ENCODE measurements at regions not wholly inside any gene's neighbourhood (a gene's known extent, or its start where the extent isn't known, plus 50 kb on each side); places are given as distances from the start of the nearest gene placed in this dataset.
A peak's percentile ranks its signal among the peaks of the same experiment; 100 is the strongest.
"Not testable (repeated sequence)": the region's sequence is repeated elsewhere in the genome, so short reads cannot be mapped to it uniquely, and the experiment has no call there.

DNA sequence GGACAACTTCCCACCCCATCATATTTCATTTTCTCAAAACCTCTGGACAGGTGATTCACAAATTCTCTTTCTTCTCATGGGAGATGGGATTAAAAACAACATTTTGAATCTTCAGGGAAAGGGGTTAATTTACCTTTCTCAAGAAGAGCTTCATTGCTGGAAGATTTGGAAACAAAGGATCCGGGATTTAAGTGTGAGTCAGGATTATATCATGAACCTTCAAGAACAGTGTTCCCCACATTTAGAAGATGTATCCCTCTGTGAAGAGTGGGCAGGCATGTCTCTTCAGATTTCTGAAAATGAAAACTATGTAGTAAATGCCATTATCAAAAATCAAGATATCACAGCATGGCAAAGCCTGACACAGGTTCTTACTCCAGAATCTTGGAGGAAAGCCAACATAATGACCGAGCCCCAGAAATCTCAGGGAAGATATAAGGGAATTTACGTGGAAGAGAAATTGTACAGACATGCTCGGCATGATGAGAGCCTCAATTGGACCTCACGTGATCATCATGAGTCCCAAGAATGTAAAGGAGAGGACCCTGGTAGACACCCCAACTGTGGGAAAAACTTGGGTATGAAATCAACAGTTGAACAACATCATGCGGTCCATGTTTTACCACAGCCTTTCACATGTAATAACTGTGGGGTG lies 99.5 kb upstream of the GPR39 start:
- H3K4me3 ChIP-seq (ENCODE audit: low read depth, low read length); DNase-seq (ENCODE audit: low read depth): not testable (repeated sequence)

DNA sequence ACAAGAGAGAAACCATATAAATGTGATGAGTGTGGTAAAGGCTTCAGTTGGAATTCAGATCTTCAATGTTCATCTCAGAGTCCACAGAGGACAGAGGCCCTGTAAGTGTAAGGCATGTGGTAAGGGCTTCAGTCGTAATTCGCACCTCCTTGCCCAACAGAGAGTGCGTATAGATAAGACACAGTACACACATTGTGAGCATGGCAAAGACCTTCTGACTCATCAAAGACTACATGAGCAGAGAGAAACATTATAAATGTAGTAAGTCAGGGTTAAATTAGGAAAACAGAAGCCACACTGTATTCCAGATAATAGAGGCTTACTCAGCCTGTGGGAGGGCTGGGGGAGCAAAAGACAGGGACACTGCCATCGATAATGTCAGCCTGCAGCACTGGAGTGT lies 98.1 kb upstream of the GPR39 start:
- not testable (repeated sequence) for DNase-seq (ENCODE audit: low read depth)

DNA sequence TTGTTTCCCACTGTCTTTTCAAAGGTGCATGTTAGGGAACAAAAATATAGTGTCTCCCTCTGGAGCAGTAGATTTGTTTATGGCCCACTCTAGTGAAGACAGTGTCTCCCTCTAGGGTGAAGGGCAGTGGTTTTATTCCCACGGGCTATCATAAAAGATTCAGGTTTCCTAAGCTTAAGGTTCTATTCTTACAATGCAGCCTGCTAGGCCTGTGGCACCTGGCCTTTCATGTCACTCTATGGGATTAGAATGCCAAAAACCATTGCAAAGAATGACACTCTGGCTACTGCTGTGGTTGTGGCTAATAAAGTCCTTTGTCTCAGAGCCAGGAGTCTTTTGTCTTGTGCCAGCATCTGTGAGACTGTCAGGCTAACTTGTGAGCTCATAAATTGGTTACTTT lies 92.6 kb upstream of the GPR39 start:
- H3K4me3 ChIP-seq (ENCODE audit: low read depth, low read length); DNase-seq (ENCODE audit: low read depth): not testable (repeated sequence)

More for the DNA sequence above, 98.1 kb upstream of the GPR39 start:
- H3K4me3 ChIP-seq (ENCODE audit: low read depth, low read length), result not testable (repeated sequence)

DNA sequence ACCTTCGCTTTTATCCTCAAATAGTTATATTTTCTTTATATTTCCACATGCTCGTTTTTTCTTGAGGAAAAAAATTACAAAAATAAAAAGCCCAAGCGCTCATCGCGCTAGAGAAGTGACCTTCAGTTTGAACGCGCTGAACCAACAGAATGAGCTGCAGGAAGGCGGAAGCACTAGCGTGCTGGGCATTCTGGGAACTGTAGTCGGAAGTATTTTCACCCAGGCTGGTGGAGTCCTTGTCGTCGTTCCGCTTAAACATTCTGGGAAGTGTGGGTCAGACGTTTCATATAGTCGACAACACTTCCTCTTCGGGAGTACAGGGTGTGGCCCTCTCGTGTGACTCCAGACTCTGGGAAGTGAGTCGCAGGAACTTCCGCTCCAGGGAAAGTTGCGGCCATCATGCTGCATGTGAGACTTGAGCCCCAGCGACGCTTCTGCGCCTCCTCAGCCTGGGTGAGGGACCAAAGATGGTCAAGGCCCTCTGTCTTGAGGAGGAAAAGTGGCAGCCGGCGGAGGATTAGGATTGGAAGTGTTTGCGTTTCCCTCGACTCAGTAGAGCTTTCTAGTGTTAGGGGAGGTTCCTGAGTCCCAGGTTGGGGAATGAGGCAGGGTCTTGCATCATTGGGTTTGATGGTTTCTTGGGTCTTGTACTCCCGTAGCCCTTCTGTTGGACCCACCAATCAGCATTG lies 84.1 kb upstream of the GPR39 start:
- H3K4me3 ChIP-seq (ENCODE audit: low read depth, low read length); DNase-seq (ENCODE audit: low read depth): not testable (repeated sequence)

DNA sequence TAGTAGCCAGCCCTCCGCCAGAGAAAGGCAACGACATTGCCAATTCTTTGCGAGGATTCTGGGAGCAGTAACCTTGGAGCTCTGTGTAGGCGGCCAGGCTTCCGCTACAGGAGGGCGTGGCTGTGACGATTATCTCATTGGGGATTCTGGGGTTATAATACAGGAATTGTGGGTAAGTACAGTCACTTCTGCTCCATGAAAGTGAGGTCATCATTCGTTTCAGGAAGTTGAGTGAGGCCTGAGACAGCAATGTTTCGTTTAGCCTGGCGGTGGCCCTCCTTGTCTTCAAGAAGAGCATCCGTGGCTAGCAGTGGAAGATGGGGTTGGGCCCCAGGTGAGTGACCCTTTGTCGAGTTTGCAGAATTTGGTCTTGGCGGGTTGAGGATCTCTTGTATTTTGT lies 79.5 kb upstream of the GPR39 start:
- not testable (repeated sequence) for H3K4me3 ChIP-seq (ENCODE audit: low read depth, low read length); DNase-seq (ENCODE audit: low read depth)

DNA sequence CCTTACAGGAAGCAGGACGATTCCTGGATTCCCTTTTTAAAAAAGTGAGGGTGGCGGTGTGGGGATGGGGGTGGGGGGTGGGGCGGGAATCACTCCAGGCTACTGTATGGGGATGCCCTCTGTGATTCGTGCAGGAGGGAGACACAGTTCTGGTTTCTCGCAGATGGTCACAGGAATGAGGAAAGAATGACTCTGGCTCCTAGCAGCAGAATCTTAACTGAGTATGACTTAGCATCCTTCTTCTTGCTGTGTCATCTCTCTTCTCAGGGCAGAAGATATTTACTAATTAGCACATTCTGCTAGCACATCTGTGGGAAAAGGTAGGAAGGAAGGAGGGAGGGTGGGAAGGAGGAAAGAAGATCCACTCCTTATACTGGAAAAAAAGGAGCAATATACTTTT lies 78.8 kb upstream of the GPR39 start:
- DNase-seq (ENCODE audit: low read depth); H3K4me3 ChIP-seq (ENCODE audit: low read depth, low read length): not testable (repeated sequence)

DNA sequence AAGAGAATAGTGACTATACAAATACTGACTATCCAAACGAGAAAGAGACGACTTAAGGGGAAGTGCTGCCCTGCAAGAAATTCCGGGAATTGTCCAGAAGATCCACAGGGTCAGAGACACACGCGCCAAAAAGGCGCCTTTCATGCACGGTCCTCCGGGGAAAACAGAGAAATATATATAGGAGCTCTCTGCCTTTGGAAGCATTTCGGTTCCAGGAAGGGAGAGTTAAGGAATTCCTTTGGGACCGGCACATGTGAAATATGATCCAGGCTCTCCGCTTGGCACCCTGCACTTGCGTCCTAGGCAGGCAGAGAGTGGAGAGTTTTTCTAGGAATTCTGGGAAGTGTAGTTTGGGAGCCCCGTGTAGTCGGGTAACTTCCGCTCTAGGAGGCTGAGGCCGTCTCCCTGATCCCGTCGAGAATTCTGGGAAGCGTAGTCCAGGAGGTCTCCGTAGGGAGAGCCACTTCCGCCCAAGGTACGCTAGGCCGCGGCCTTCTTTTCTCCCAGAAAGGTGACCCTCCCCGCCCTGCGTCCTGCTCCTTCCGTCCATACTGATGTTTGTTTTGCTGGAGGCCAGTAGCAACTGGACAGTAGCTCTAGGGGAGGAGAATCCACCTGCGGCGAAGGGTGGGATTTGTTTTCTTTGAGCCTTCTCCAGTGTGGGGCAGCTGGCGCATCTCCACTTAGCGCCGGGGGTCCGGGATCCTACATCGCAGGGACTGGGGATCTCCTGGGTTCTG lies 69.4 kb upstream of the GPR39 start:
- DNase-seq (ENCODE audit: low read depth), result peak; percentile 80
- H3K4me3 ChIP-seq (ENCODE audit: low read depth, low read length), result peak overlapping the region; percentile 55

DNA sequence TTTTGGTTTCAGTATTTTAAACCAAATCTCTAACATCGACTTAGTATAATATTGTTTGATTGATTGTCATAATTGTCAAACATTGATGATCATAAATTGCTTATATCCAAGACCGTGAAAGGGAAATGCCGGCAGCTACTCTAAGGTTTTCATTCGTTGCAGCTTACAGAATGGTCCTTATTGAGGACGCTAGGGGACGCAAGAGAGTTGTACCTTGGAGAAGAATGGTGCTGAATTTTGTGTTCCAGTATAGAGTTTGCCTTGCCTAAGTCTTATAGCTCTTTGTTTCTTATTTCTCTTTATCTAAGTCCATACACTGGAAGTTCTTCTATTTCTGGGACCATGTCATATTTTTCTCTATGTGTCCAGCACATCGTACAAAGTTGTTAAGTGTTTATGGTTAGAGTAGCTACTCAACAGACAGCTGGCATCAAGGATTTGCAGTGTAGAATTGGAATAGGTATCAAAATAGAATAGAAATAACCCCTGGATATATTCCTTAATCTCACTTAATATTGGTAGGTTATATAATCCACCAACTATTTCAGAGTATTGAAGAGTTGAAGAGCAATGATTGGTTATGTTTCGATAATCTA lies 67.4 kb upstream of the GPR39 start:
- peak; percentile 68 for DNase-seq (ENCODE audit: low read depth)
- TF ChIP-seq, protein P1, sequence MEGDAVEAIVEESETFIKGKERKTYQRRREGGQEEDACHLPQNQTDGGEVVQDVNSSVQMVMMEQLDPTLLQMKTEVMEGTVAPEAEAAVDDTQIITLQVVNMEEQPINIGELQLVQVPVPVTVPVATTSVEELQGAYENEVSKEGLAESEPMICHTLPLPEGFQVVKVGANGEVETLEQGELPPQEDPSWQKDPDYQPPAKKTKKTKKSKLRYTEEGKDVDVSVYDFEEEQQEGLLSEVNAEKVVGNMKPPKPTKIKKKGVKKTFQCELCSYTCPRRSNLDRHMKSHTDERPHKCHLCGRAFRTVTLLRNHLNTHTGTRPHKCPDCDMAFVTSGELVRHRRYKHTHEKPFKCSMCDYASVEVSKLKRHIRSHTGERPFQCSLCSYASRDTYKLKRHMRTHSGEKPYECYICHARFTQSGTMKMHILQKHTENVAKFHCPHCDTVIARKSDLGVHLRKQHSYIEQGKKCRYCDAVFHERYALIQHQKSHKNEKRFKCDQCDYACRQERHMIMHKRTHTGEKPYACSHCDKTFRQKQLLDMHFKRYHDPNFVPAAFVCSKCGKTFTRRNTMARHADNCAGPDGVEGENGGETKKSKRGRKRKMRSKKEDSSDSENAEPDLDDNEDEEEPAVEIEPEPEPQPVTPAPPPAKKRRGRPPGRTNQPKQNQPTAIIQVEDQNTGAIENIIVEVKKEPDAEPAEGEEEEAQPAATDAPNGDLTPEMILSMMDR (IDR thresholded peaks at IDR 0.05; ENCODE audit: insufficient read depth, low read depth, low read length), result peak; percentile 76

DNA sequence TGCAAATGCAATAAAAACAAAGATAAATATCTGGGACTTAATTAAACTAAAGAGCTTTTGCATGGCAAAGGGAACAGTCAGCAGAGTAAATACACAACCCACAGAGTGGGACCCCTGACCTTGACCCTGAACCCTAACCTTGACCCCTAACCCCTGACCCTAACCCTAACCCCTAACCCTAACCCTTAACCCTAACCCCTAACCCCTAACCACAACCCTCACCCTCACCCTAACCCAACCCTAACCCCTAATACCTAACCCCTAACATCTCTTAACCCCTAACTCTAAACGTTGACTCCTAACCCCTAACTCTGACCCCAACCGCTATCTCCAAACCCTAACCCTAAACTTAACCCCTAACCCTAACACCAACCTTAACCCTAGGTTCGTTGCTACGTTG lies 64.9 kb upstream of the GPR39 start:
- not testable (repeated sequence) for DNase-seq (ENCODE audit: low read depth); H3K4me3 ChIP-seq (ENCODE audit: low read depth, low read length)

More for the DNA sequence above, 67.4 kb upstream of the GPR39 start:
- not testable (repeated sequence) for H3K4me3 ChIP-seq (ENCODE audit: low read depth, low read length)

DNA sequence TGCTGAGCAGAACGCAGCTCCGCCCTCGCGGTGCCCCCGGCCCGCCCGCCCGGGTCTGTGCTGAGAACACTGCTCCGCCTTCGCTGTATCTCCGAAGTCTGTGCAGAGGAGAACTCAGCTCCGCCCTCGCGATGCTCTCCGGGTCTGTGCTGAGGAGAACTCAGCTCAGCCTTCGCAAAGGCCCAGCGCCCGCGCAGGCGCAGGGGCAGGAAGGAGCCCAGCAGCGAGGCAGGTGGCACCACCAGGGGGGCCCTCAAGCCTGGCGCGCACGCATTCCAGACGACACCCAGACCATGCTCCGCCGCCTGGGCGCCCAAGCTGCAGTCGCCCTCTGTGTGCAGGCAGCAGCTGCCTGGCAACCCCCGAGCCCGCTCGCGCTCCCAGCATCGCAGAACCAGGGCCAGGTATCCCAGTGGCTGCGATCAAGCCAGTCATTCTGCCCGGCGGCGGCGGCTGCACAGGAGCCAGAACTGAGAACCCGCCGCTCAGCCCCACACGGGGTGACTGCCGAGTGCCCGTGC lies 64.1 kb upstream of the GPR39 start:
- peak; percentile 21 for DNase-seq (ENCODE audit: low read depth)
- H3K4me3 ChIP-seq (ENCODE audit: low read depth, low read length), result peak overlapping the region; percentile 35

DNA sequence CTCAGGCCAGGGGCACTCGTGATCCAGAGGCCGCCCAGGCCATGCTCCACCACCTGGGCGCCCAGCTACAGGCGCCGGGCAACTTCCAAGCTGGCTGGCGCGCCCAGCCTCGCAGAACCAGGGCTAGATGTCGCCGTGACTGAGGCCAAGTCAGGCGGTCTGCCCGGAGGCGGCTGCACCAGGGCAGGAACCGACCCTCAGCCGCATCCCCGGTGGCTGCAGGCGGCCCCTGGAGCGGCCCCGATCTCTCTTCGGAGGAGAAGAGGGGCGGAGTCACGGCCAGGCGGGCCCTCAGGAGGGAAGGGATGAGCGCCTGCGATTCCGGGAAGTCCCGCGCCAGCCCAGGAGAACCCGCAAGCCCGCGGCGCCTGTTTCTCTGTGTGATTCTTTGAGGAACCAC lies 63.2 kb upstream of the GPR39 start:
- peak overlapping the region; percentile 50 for H3K4me3 ChIP-seq (ENCODE audit: low read depth, low read length)
- peak; percentile 18 for DNase-seq (ENCODE audit: low read depth)

DNA sequence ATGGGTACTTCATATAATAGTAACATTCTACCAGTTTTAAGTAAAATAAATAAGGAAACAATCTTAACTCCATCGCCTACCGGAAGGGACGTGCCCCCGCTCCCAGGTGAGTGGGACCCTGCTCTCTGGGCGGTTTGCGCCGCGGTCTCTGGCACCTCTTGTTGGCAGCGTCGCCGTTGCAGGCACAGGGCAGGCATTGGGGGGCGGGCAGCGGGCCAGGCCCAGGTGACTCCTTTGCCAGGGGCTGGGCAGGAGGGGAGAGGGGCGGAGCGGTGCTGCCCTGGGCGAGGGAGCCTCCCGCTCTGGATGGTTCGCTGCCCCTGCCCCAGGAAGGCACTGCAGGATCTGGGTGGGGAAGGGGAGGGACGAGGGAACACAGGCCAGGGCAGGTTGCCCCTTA lies 55.6 kb upstream of the GPR39 start:
- H3K4me3 ChIP-seq (ENCODE audit: low read depth, low read length); DNase-seq (ENCODE audit: low read depth): not testable (repeated sequence)

DNA sequence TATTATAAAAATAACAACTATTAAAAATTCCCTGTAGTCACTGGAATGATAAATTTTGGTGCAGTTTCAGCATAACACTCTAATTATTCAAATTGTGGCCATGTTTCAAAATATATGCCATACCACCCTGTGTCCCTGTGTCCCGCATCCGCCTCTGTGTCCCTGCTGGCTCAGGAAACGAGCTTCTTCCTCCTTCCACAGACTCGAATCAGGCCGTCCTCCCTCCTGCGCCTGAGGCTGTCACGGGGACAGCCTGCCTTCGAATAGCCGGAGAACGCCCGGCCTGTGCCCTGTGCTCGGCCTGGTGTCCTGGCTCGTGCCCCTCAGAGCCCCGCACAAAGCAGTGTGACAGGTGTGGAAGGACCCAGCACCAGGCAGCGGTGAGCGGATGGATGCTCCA lies 55.1 kb upstream of the GPR39 start:
- H3K4me3 ChIP-seq (ENCODE audit: low read depth, low read length); DNase-seq (ENCODE audit: low read depth): not testable (repeated sequence)

DNA sequence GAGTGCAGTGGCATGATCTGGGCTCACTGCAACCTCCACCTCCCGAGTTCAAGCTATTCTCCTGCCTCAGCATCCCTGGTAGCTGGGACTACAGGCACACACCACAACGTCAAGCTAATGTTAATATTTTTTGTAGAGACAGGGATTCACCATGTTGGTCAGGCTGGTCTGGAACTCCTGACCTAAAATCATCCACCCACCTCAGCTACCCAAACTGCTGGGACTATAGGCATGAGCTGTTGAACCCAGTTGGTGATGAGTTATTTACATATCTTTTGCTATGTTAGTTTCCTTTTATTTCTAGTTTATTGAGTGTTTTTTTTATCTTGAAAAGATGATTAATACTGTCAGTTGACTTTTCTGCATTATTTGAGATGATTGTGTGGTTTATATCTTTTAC lies 53.3 kb upstream of the GPR39 start:
- not testable (repeated sequence) for H3K4me3 ChIP-seq (ENCODE audit: low read depth, low read length); DNase-seq (ENCODE audit: low read depth)

DNA sequence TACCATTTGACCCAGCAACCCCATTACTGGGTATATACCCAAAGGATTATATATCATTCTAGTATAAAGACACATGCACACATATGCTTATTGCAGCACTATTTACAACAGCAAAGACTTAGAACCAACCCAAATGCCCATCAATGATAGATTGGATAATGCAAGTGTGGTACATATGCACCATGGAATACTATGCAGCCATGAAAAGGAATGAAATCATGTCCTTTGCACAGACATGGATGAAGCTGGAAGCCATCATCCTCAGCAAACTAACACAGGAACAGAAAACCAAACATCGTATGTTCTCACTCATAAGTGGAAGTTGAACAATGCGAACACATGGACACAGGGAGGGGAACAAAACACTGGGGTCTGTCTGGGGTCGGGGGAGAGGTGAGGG lies 50.6 kb upstream of the GPR39 start:
- not testable (repeated sequence) for DNase-seq (ENCODE audit: low read depth)

More for the DNA sequence above, 50.6 kb upstream of the GPR39 start:
- not testable (repeated sequence) for H3K4me3 ChIP-seq (ENCODE audit: low read depth, low read length)

All from fibroblast of villous mesenchyme (primary cell).